ENCODE measurements at regions not wholly inside any gene's neighbourhood (a gene's known extent, or its start where the extent isn't known, plus 50 kb on each side); places are given as distances from the start of the nearest gene placed in this dataset.
A peak's percentile ranks its signal among the peaks of the same experiment; 100 is the strongest.

- TF ChIP-seq, protein P1, sequence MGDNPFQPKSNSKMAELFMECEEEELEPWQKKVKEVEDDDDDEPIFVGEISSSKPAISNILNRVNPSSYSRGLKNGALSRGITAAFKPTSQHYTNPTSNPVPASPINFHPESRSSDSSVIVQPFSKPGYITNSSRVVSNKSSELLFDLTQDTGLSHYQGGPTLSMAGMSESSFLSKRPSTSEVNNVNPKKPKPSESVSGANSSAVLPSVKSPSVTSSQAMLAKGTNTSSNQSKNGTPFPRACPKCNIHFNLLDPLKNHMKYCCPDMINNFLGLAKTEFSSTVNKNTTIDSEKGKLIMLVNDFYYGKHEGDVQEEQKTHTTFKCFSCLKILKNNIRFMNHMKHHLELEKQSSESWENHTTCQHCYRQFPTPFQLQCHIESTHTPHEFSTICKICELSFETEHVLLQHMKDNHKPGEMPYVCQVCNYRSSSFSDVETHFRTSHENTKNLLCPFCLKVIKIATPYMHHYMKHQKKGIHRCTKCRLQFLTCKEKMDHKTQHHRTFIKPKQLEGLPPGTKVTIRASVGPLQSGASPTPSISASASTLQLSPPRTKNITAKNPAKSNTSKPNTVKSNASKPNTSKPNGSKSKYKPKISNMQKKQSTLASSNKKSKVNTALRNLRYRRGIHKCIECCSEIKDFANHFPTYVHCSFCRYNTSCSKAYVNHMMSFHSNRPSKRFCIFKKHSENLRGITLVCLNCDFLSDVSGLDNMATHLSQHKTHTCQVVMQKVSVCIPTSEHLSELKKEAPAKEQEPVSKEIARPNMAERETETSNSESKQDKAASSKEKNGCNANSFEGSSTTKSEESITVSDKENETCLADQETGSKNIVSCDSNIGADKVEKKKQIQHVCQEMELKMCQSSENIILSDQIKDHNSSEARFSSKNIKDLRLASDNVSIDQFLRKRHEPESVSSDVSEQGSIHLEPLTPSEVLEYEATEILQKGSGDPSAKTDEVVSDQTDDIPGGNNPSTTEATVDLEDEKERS (tag by site-specific recombination; IDR thresholded peaks at IDR 0.05), result no peak
- TF ChIP-seq ZNF311 (tag by site-specific recombination; IDR thresholded peaks at IDR 0.05; ENCODE audit: borderline replicate concordance) (no peak), ZNF404 (tag by site-specific recombination; IDR thresholded peaks at IDR 0.05) (no peak), ZNF350 (tag by site-specific recombination; IDR thresholded peaks at IDR 0.05) (0 out of 2 replicates have a peak, but pooled peaks have one; percentile 13), ZNF473 (tag by site-specific recombination; IDR thresholded peaks at IDR 0.05) (no peak), ZNF175 (tag by site-specific recombination; IDR thresholded peaks at IDR 0.05) (no peak), SP3 (tag by site-specific recombination; IDR thresholded peaks at IDR 0.05) (no peak), ZFP3 (tag by site-specific recombination; IDR thresholded peaks at IDR 0.05; ENCODE audit: low read depth) (no peak), ZFP41 (tag by site-specific recombination; IDR thresholded peaks at IDR 0.05; ENCODE audit: borderline replicate concordance) (no peak), ZNF16 (tag by site-specific recombination; IDR thresholded peaks at IDR 0.05; ENCODE audit: low read depth) (no peak), ZNF133 (tag by site-specific recombination; IDR thresholded peaks at IDR 0.05) (no peak), ZNF433 (tag by site-specific recombination; IDR thresholded peaks at IDR 0.05; ENCODE audit: low read depth) (no peak), ZNF76 (tag by site-specific recombination; IDR thresholded peaks at IDR 0.05; ENCODE audit: borderline replicate concordance, low read depth) (no peak), ZFP37 (tag by site-specific recombination; IDR thresholded peaks at IDR 0.05) (no peak), REPIN1 (tag by site-specific recombination; IDR thresholded peaks at IDR 0.05; ENCODE audit: low read depth) (no peak), ZNF132 (tag by site-specific recombination; IDR thresholded peaks at IDR 0.05; ENCODE audit: borderline replicate concordance) (no peak), MEIS1 (CRISPR knock-in tag; IDR thresholded peaks at IDR 0.05; ENCODE audit: borderline replicate concordance) (no peak), FEZF1 (tag by site-specific recombination; IDR thresholded peaks at IDR 0.05) (peak; percentile 77), ZNF354C (tag by site-specific recombination; IDR thresholded peaks at IDR 0.05; ENCODE audit: borderline replicate concordance, low read depth) (no peak), ZNF621 (tag by site-specific recombination; IDR thresholded peaks at IDR 0.05) (no peak), GLIS2 (tag by site-specific recombination; IDR thresholded peaks at IDR 0.05) (no peak), ZNF510 (tag by site-specific recombination; IDR thresholded peaks at IDR 0.05; ENCODE audit: insufficient replicate concordance) (no peak)
- TF ChIP-seq, protein P2, sequence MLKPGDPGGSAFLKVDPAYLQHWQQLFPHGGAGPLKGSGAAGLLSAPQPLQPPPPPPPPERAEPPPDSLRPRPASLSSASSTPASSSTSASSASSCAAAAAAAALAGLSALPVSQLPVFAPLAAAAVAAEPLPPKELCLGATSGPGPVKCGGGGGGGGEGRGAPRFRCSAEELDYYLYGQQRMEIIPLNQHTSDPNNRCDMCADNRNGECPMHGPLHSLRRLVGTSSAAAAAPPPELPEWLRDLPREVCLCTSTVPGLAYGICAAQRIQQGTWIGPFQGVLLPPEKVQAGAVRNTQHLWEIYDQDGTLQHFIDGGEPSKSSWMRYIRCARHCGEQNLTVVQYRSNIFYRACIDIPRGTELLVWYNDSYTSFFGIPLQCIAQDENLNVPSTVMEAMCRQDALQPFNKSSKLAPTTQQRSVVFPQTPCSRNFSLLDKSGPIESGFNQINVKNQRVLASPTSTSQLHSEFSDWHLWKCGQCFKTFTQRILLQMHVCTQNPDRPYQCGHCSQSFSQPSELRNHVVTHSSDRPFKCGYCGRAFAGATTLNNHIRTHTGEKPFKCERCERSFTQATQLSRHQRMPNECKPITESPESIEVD (tag by site-specific recombination; IDR thresholded peaks at IDR 0.05), result peak; percentile 48
- TF ChIP-seq, protein P3, sequence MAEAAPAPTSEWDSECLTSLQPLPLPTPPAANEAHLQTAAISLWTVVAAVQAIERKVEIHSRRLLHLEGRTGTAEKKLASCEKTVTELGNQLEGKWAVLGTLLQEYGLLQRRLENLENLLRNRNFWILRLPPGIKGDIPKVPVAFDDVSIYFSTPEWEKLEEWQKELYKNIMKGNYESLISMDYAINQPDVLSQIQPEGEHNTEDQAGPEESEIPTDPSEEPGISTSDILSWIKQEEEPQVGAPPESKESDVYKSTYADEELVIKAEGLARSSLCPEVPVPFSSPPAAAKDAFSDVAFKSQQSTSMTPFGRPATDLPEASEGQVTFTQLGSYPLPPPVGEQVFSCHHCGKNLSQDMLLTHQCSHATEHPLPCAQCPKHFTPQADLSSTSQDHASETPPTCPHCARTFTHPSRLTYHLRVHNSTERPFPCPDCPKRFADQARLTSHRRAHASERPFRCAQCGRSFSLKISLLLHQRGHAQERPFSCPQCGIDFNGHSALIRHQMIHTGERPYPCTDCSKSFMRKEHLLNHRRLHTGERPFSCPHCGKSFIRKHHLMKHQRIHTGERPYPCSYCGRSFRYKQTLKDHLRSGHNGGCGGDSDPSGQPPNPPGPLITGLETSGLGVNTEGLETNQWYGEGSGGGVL (tag by site-specific recombination; IDR thresholded peaks at IDR 0.05), result no peak
- TF ChIP-seq, protein P4, sequence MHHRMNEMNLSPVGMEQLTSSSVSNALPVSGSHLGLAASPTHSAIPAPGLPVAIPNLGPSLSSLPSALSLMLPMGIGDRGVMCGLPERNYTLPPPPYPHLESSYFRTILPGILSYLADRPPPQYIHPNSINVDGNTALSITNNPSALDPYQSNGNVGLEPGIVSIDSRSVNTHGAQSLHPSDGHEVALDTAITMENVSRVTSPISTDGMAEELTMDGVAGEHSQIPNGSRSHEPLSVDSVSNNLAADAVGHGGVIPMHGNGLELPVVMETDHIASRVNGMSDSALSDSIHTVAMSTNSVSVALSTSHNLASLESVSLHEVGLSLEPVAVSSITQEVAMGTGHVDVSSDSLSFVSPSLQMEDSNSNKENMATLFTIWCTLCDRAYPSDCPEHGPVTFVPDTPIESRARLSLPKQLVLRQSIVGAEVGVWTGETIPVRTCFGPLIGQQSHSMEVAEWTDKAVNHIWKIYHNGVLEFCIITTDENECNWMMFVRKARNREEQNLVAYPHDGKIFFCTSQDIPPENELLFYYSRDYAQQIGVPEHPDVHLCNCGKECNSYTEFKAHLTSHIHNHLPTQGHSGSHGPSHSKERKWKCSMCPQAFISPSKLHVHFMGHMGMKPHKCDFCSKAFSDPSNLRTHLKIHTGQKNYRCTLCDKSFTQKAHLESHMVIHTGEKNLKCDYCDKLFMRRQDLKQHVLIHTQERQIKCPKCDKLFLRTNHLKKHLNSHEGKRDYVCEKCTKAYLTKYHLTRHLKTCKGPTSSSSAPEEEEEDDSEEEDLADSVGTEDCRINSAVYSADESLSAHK (tag by site-specific recombination; IDR thresholded peaks at IDR 0.05), result no peak
- TF ChIP-seq, protein P5, sequence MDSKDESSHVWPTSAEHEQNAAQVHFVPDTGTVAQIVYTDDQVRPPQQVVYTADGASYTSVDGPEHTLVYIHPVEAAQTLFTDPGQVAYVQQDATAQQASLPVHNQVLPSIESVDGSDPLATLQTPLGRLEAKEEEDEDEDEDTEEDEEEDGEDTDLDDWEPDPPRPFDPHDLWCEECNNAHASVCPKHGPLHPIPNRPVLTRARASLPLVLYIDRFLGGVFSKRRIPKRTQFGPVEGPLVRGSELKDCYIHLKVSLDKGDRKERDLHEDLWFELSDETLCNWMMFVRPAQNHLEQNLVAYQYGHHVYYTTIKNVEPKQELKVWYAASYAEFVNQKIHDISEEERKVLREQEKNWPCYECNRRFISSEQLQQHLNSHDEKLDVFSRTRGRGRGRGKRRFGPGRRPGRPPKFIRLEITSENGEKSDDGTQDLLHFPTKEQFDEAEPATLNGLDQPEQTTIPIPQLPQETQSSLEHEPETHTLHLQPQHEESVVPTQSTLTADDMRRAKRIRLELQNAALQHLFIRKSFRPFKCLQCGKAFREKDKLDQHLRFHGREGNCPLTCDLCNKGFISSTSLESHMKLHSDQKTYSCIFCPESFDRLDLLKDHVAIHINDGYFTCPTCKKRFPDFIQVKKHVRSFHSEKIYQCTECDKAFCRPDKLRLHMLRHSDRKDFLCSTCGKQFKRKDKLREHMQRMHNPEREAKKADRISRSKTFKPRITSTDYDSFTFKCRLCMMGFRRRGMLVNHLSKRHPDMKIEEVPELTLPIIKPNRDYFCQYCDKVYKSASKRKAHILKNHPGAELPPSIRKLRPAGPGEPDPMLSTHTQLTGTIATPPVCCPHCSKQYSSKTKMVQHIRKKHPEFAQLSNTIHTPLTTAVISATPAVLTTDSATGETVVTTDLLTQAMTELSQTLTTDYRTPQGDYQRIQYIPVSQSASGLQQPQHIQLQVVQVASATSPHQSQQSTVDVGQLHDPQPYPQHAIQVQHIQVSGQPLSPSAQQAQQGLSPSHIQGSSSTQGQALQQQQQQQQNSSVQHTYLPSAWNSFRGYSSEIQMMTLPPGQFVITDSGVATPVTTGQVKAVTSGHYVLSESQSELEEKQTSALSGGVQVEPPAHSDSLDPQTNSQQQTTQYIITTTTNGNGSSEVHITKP (tag by site-specific recombination; IDR thresholded peaks at IDR 0.05), result peak; percentile 50
These were observed 307.5 kb upstream of the ZEB2 start (continued) for GRCh38 chr2:144827404-144827803.

All from HEK293 (cell line).